Left ventricle myocardium inferior (tissue), 1 donor: ENCODE measurements at regions not wholly inside any gene's neighbourhood (a gene's known extent, or its start where the extent isn't known, plus 50 kb on each side); places are given as distances from the start of the nearest gene placed in this dataset.

Experiments used
- DNase-seq: peaks from one replicate; pipeline ENCODE4 v3.0.0-alpha.2; 2020
- H3K27ac ChIP-seq: fragments of 200-600 bp; replicated peaks from 2 replicates; pipeline ENCODE4 v1.8.0; 2021
- H3K27me3 ChIP-seq: fragments of 200-600 bp; 2 replicates; pipeline ENCODE4 v1.8.0; 2021; ENCODE audit warnings: low read depth
- H3K36me3 ChIP-seq: fragments of 200-600 bp; 2 replicates; pipeline ENCODE4 v1.8.0; 2021
- H3K4me1 ChIP-seq: fragments of 200-600 bp; 2 replicates; pipeline ENCODE4 v1.8.0; 2021
- H3K4me3 ChIP-seq: fragments of 200-600 bp; 2 replicates; pipeline ENCODE4 v1.8.0; 2021; ENCODE audit warnings: mild to moderate bottlenecking, moderate library complexity
- H3K9me3 ChIP-seq: fragments of 200-600 bp; replicated peaks from 2 replicates; pipeline ENCODE4 v1.8.0; 2021
- CTCF ChIP-seq: fragments of 200-600 bp; IDR thresholded peaks from 2 replicates; pipeline ENCODE4 v1.8.0; 2021; ENCODE audit warnings: antibody characterized with exemption, mild to moderate bottlenecking, borderline replicate concordance
- intact Hi-C: fragments of 100-400 bp; cut with micrococcal nuclease; formaldehyde crosslinking; loops from one replicate; pipeline ENCODE4 v1.11.0; 2022
- donor health status: DM: no; HTN: yes; CAD: no; lungs with severe emphysema.

GRCh38 chr16:17769065-17769464 is 298.3 kb upstream of the XYLT1 start:
- Histone ChIP-seq H3K36me3 (no peaks in the 10 kb centered on the region), H3K27ac (no peak overlapping the region), H3K9me3 (peaks cover 9% of the 10 kb centered on the region), H3K27me3 (peaks cover 7% of the 10 kb centered on the region), H3K4me1 (no peaks in the 10 kb centered on the region), H3K4me3 (no peak overlapping the region)
- intact Hi-C loops, result no loop called here
- TF ChIP-seq CTCF, result no peak
- DNase-seq, result no peak

- no peak overlapping the region for H3K27ac ChIP-seq
- no peaks in the 10 kb centered on the region for H3K36me3 ChIP-seq
- intact Hi-C loops, result no loop called here
- H3K4me1 ChIP-seq, result no peaks in the 10 kb centered on the region
- DNase-seq, result no peak
- no peak for TF ChIP-seq CTCF
- peaks cover 2% of the 10 kb centered on the region for H3K27me3 ChIP-seq
- H3K9me3 ChIP-seq, result peaks cover 9% of the 10 kb centered on the region
- H3K4me3 ChIP-seq, result no peak overlapping the region
These were observed 297.5 kb upstream of the XYLT1 start for GRCh38 chr16:17768257-17768656.

- DNase-seq, result no peak
- Histone ChIP-seq H3K9me3 (peaks cover 8% of the 10 kb centered on the region), H3K27ac (no peak overlapping the region), H3K36me3 (no peaks in the 10 kb centered on the region), H3K27me3 (no peaks in the 10 kb centered on the region), H3K4me3 (no peak overlapping the region), H3K4me1 (no peaks in the 10 kb centered on the region)
- intact Hi-C loops, result no loop called here
- TF ChIP-seq CTCF, result no peak
These were observed 295.3 kb upstream of the XYLT1 start for GRCh38 chr16:17766012-17766411.

- intact Hi-C loops, result no loop called here
- no peaks in the 10 kb centered on the region for H3K4me1 ChIP-seq
- TF ChIP-seq CTCF, result no peak
- no peak overlapping the region for H3K4me3 ChIP-seq
- peaks cover 29% of the 10 kb centered on the region for H3K27me3 ChIP-seq
- DNase-seq, result no peak
- H3K36me3 ChIP-seq, result no peaks in the 10 kb centered on the region
- H3K27ac ChIP-seq, result no peak overlapping the region
- H3K9me3 ChIP-seq, result peaks cover 9% of the 10 kb centered on the region
These were observed 289.0 kb upstream of the XYLT1 start for GRCh38 chr16:17759451-17760390.

GRCh38 chr16:17757808-17758207 is 287.0 kb upstream of the XYLT1 start:
- no peaks in the 10 kb centered on the region for H3K36me3 ChIP-seq
- TF ChIP-seq CTCF, result no peak
- no peaks in the 10 kb centered on the region for H3K4me1 ChIP-seq
- intact Hi-C loops, result no loop called here
- H3K27me3 ChIP-seq, result peaks cover 29% of the 10 kb centered on the region
- no peak overlapping the region for H3K4me3 ChIP-seq
- H3K9me3 ChIP-seq, result peaks cover 12% of the 10 kb centered on the region
- no peak overlapping the region for H3K27ac ChIP-seq
- no peak for DNase-seq
